B cell (primary cell): ENCODE measurements at regions not wholly inside any gene's neighbourhood (a gene's known extent, or its start where the extent isn't known, plus 50 kb on each side); places are given as distances from the start of the nearest gene placed in this dataset.

Experiments used
- ATAC-seq: fragments of 200-7000 bp; cut with Tn5 transposase; one replicate; pipeline ENCODE4 v1.10.0; 2021; ENCODE audit warnings: low read depth, mild to moderate bottlenecking, moderate number of reproducible peaks, moderate library complexity
- CTCF ChIA-PET: fragments of 350-600 bp; sonication (Branson Sonifier 250); formaldehyde crosslinking; loops from one replicate; lab custom pipeline; 2021; ENCODE audit warnings: antibody characterized with exemption, inconsistent platforms; lab: Charles Lee
- POLR2A ChIA-PET: fragments of 350-600 bp; sonication (Branson Sonifier 250); formaldehyde crosslinking; loops from one replicate; lab custom pipeline; 2021; ENCODE audit warnings: antibody characterized with exemption; lab: Charles Lee
- DNase-seq: peaks from one replicate; pipeline ENCODE4 v3.0.0; 2013
- H2AFZ ChIP-seq: 2 replicates; pipeline ENCODE4 v1.6.1; 2012; ENCODE audit warnings: mild to moderate bottlenecking, low read depth, low read length; ENCODE audit not compliant: insufficient read depth, poor library complexity, severe bottlenecking
- H3K27ac ChIP-seq, 2 donors: 1 replicate in 1 of 2; 2 replicates in 1 of 2; pipeline ENCODE4 v1.5.1; 2012 to 2013; ENCODE audit warnings: low read length in 2 of 2, mild to moderate bottlenecking in 2 of 2, moderate library complexity in 1 of 2
- H3K27me3 ChIP-seq, 4 experiments: fragments of 200-600 bp in 1 of 4; sonication (generic) in 1 of 4; replicated peaks in 1 of 4; 1 replicate in 2 of 4; 2 replicates in 2 of 4; pipeline versions ENCODE4 v1.6.1 to v1.7.0; 2013 to 2016; ENCODE audit warnings: low read length in 3 of 4, mild to moderate bottlenecking in 2 of 4, mixed read lengths in 1 of 4, moderate library complexity in 1 of 4; ENCODE audit not compliant: insufficient read depth in 4 of 4, control insufficient read depth in 3 of 4; ENCODE audit errors: control extremely low read depth in 1 of 4
- H3K36me3 ChIP-seq, 2 experiments: replicated peaks in 1 of 2; 1 replicate in 1 of 2; 2 replicates in 1 of 2; pipeline versions ENCODE4 v1.6.1 to v1.7.1; 2013; ENCODE audit warnings: low read length in 1 of 2; ENCODE audit not compliant: insufficient read depth in 2 of 2, control insufficient read depth in 1 of 2; ENCODE audit errors: control extremely low read depth in 1 of 2, extremely low read depth in 1 of 2
- H3K4me1 ChIP-seq, 2 donors: fragments of 200-600 bp in 1 of 2; sonication (generic) in 1 of 2; 1 replicate in 1 of 2; 2 replicates in 1 of 2; pipeline versions ENCODE4 v1.5.1 to v1.6.1; 2013 to 2017; ENCODE audit warnings: low read length in 2 of 2; ENCODE audit not compliant: control insufficient read depth in 2 of 2, insufficient read depth in 2 of 2
- H3K4me2 ChIP-seq: replicated peaks from 2 replicates; pipeline ENCODE3; 2012; ENCODE audit warnings: mild to moderate bottlenecking, low read depth, low read length; ENCODE audit not compliant: poor library complexity, severe bottlenecking
- H3K4me3 ChIP-seq, 5 experiments: fragments of 200-600 bp in 1 of 5; sonication (generic) in 1 of 5; 1 replicate in 3 of 5; 2 replicates in 2 of 5; pipeline versions ENCODE4 v1.5.1 to v1.7.0; 2011 to 2016; ENCODE audit warnings: low read length in 4 of 5, mild to moderate bottlenecking in 4 of 5, low read depth in 2 of 5, control low read depth in 1 of 5, moderate library complexity in 1 of 5; ENCODE audit not compliant: insufficient read depth in 1 of 5; ENCODE audit errors: control extremely low read depth in 1 of 5, extremely low read depth in 1 of 5
- H3K79me2 ChIP-seq: fragments of 200-600 bp; sonication (generic); one replicate; pipeline ENCODE4 v1.6.0; 2016; ENCODE audit warnings: low read length; ENCODE audit not compliant: control insufficient read depth, insufficient read depth
- H3K9ac ChIP-seq: fragments of 200-600 bp; sonication (generic); 2 replicates; pipeline ENCODE4 v1.6.1; 2017; ENCODE audit warnings: mild to moderate bottlenecking, low read length, moderate library complexity
- H3K9me3 ChIP-seq, 3 donors: one replicate each; pipeline versions ENCODE4 v1.6.1 to v1.7.1; 2013; ENCODE audit warnings: low read length in 2 of 3; ENCODE audit not compliant: control insufficient read depth in 2 of 3, insufficient read depth in 1 of 3; ENCODE audit errors: control extremely low read depth in 1 of 3
- H4K20me1 ChIP-seq: 2 replicates; pipeline ENCODE4 v1.6.0; 2012; ENCODE audit warnings: mild to moderate bottlenecking, low read length; ENCODE audit not compliant: insufficient read depth, control insufficient read depth, poor library complexity, severe bottlenecking
- H3K27ac Mint-ChIP-seq: one replicate; pipeline ENCODE4 v1.8.0; 2021; ENCODE audit warnings: mixed read lengths
- H3K27me3 Mint-ChIP-seq: one replicate; pipeline ENCODE4 v1.8.0; 2021; ENCODE audit warnings: mixed read lengths
- H3K4me1 Mint-ChIP-seq: one replicate; pipeline ENCODE4 v1.8.0; 2021; ENCODE audit warnings: mixed read lengths
- H3K4me3 Mint-ChIP-seq: one replicate; pipeline ENCODE4 v1.8.0; 2021; ENCODE audit warnings: mixed read lengths
- H3K9me3 Mint-ChIP-seq: one replicate; pipeline ENCODE4 v1.8.0; 2022; ENCODE audit warnings: mixed read lengths; ENCODE audit not compliant: insufficient read depth
- EZH2 ChIP-seq: IDR thresholded peaks from 2 replicates; pipeline ENCODE4 v1.6.1; 2012; ENCODE audit warnings: borderline replicate concordance, low read depth, mild to moderate bottlenecking, moderate library complexity, low read length; ENCODE audit not compliant: insufficient read depth, poor library complexity, severe bottlenecking
- whole genome bisulfite sequencing: methylation state at CpG from one replicate; pipeline ENCODE4 v1.1.5; 2013; ENCODE audit warnings: missing lambda C conversion rate; ENCODE audit not compliant: insufficient coverage; 5-methylcytosine and 5-hydroxymethylcytosine counted together
- intact Hi-C: fragments of 100-400 bp; cut with micrococcal nuclease; formaldehyde crosslinking; loops from one replicate; pipeline ENCODE4 v1.10.0; 2022
- TF ChIP-seq, protein P1 (sequence below): fragments of 200-600 bp; IDR thresholded peaks from one replicate; pipeline ENCODE4 v1.8.0; 2022; ENCODE audit warnings: antibody characterized with exemption, mild to moderate bottlenecking

DNA sequence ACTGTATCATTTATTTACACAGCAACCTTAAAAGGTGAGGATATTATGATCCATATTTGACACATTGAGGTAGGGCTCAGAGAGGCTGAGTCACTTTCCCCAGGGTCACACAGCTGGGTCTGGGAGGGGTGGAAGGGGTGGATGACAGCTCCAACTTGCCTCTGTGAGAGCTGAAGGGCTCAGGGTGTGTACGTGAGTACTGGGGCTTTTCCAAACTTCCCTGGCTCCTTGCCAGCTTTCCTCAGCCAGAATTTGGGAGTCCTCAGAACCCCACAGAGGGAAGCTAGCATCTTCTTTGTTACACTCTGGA is 58.3 kb upstream of the SLC6A11 start:
- DNase-seq, result no peak
- TF ChIP-seq EZH2, result no peak
- TF ChIP-seq, protein P1, sequence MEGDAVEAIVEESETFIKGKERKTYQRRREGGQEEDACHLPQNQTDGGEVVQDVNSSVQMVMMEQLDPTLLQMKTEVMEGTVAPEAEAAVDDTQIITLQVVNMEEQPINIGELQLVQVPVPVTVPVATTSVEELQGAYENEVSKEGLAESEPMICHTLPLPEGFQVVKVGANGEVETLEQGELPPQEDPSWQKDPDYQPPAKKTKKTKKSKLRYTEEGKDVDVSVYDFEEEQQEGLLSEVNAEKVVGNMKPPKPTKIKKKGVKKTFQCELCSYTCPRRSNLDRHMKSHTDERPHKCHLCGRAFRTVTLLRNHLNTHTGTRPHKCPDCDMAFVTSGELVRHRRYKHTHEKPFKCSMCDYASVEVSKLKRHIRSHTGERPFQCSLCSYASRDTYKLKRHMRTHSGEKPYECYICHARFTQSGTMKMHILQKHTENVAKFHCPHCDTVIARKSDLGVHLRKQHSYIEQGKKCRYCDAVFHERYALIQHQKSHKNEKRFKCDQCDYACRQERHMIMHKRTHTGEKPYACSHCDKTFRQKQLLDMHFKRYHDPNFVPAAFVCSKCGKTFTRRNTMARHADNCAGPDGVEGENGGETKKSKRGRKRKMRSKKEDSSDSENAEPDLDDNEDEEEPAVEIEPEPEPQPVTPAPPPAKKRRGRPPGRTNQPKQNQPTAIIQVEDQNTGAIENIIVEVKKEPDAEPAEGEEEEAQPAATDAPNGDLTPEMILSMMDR, result no peak
- no peaks in the 10 kb centered on the region for H3K9me3 Mint-ChIP-seq
- H3K36me3 ChIP-seq, result no peaks in the 10 kb centered on the region
- no peaks in the 10 kb centered on the region for H3K79me2 ChIP-seq
- no peak overlapping the region for H3K4me3 ChIP-seq
- H3K9ac ChIP-seq, result no peak overlapping the region
- WGBS, result 44% methylated on average over 1 of the region's 1 CpG
- H2AFZ ChIP-seq, result no peak overlapping the region
- peaks cover 0 to 10% (median 5%) of the 10 kb centered on the region in 4 experiments for H3K27me3 ChIP-seq
- H3K9me3 ChIP-seq, result peaks cover 0 to 7% (median 0%) of the 10 kb centered on the region in 3 donors
- peaks cover 47% of the 10 kb centered on the region for H3K27me3 Mint-ChIP-seq
- intact Hi-C loops, result no loop called here
- H3K27ac ChIP-seq, result no peak overlapping the region
- no peak overlapping the region for H3K4me2 ChIP-seq
- no peak overlapping the region for H3K4me3 Mint-ChIP-seq
- H4K20me1 ChIP-seq, result no peaks in the 10 kb centered on the region
- ATAC-seq, result no peak
- H3K4me1 ChIP-seq, result no peaks in the 10 kb centered on the region
- H3K27ac Mint-ChIP-seq, result no peak overlapping the region
- ChIA-PET POLR2A (no interaction called here), CTCF (interaction anchor here (1.0 to 4.4 kb wide), 10 partner anchors 8 to 1046 kb away, joined by 3 to 21 read pairs (median 6); no protein-coding TSS in a partner anchor)
- H3K4me1 Mint-ChIP-seq, result no peaks in the 10 kb centered on the region

DNA sequence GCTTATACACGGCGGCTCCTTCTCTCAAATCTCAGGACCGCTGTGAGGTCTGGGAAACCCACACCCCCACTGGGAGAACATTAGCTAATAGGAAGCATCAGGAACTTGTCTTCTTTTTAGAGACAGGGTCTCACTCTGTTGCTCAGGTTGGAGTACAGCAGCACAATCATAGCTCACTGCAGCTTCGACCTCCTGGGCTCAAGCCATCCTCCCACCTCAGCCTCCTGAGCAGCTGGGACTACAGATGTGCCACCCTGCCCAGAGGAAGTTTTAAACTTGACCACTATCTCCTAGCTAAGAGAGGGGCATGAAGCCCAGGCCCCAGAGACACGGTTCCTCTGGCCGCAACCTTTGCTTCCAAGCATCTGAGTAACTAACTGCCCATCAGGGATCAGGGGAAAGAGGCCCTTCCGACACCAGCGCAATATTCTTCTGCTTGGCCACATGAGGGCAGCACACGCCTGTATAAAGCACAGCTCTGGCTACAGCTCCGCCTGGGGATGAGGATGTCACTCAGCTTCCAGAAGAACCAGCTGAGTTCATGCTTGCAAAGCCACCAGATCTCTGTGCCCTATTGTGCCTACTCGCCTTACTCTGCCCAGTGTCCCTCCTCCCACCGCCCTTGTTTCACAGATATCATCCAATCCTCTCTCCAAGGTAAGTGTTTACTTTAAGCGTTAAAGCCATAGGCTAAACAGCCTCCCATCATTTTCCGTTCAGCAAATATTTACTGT is 57.6 kb upstream of the SLC6A11 start:
- H3K4me3 Mint-ChIP-seq, result no peak overlapping the region
- H2AFZ ChIP-seq, result no peak overlapping the region
- H3K9ac ChIP-seq, result no peak overlapping the region
- H3K4me2 ChIP-seq, result no peak overlapping the region
- ATAC-seq, result peak; percentile 56
- H4K20me1 ChIP-seq, result no peaks in the 10 kb centered on the region
- H3K27me3 Mint-ChIP-seq, result peaks cover 44% of the 10 kb centered on the region
- no peak overlapping the region for H3K27ac ChIP-seq
- no peaks in the 10 kb centered on the region for H3K9me3 Mint-ChIP-seq
- H3K4me1 Mint-ChIP-seq, result no peaks in the 10 kb centered on the region
- H3K79me2 ChIP-seq, result no peaks in the 10 kb centered on the region
- no peak overlapping the region for H3K27ac Mint-ChIP-seq
- ChIA-PET POLR2A (interaction anchor here (0.5 kb wide), 1 partner anchor 1406 kb away, joined by 3 read pairs; no protein-coding TSS in a partner anchor), CTCF (interaction anchor here (1.0 to 4.4 kb wide), 13 partner anchors 9 to 1045 kb away, joined by 3 to 21 read pairs (median 6); no protein-coding TSS in a partner anchor)
- 25% methylated on average over 11 of the region's 14 CpGs for WGBS
- peaks cover 0 to 7% (median 0%) of the 10 kb centered on the region in 3 donors for H3K9me3 ChIP-seq
- intact Hi-C loops, result no loop called here
- H3K4me1 ChIP-seq, result no peaks in the 10 kb centered on the region
- no peak for TF ChIP-seq EZH2
- TF ChIP-seq, protein P1, result peak; percentile 78
- H3K4me3 ChIP-seq, result no peak overlapping the region
- peak; percentile 63 for DNase-seq
- H3K36me3 ChIP-seq, result no peaks in the 10 kb centered on the region
- H3K27me3 ChIP-seq, result peaks cover 0 to 7% (median 3%) of the 10 kb centered on the region in 4 experiments
